PC-9 (cell line): ENCODE measurements at regions not wholly inside any gene's neighbourhood (a gene's known extent, or its start where the extent isn't known, plus 50 kb on each side); places are given as distances from the start of the nearest gene placed in this dataset.

Experiments
- BruUV-seq: library from RNA; stranded (reverse); fragments of 400-500 nt; replicated peaks from 2 replicates; lab custom pipeline; 2021; lab: Mats Ljungman, UMichigan
- CTCF ChIA-PET: fragments of 300-600 bp; sonication (Branson Sonifier 250); formaldehyde crosslinking; loops from one replicate; lab custom pipeline; 2022; ENCODE audit warnings: antibody characterized with exemption; lab: Charles Lee
- POLR2A ChIA-PET: fragments of 300-600 bp; sonication (Branson Sonifier 250); formaldehyde crosslinking; loops from one replicate; lab custom pipeline; 2022; ENCODE audit warnings: antibody characterized with exemption; ENCODE audit not compliant: unreplicated experiment; lab: Charles Lee
- DNase-seq, 2 experiments: peaks; one replicate each; pipeline versions ENCODE4 v3.0.0 to v3.0.0-alpha.2; 2015 to 2022; ENCODE audit warnings: mixed read lengths in 1 of 2
- H2AFZ ChIP-seq: fragments of 200-600 bp; sonication (generic); 2 replicates; pipeline ENCODE4 v1.8.1; 2017; ENCODE audit warnings: antibody characterized with exemption
- H3F3A ChIP-seq: fragments of 200-600 bp; sonication (generic); 2 replicates; pipeline ENCODE4 v1.8.1; 2017; ENCODE audit warnings: antibody characterized with exemption, mild to moderate bottlenecking, low read depth; ENCODE audit not compliant: insufficient read depth
- H3K27ac ChIP-seq: fragments of 200-600 bp; sonication (generic); 2 replicates; pipeline ENCODE4 v1.6.1; 2016; ENCODE audit warnings: mixed run types
- H3K27me3 ChIP-seq: fragments of 200-600 bp; sonication (generic); 2 replicates; pipeline ENCODE4 v1.6.1; 2016; ENCODE audit warnings: low read depth, mixed run types; ENCODE audit not compliant: insufficient read depth
- H3K36me3 ChIP-seq: fragments of 200-600 bp; sonication (generic); 2 replicates; pipeline ENCODE4 v1.6.1; 2016; ENCODE audit warnings: low read depth, mixed run types
- H3K4me1 ChIP-seq: fragments of 200-600 bp; sonication (generic); replicated peaks from 2 replicates; pipeline ENCODE4 v1.6.1; 2016; ENCODE audit warnings: mixed run types; ENCODE audit not compliant: insufficient read depth
- H3K4me2 ChIP-seq: fragments of 200-600 bp; sonication (generic); 2 replicates; pipeline ENCODE4 v1.6.1; 2017; ENCODE audit warnings: mixed run types
- H3K4me3 ChIP-seq: fragments of 200-600 bp; sonication (generic); 2 replicates; pipeline ENCODE4 v1.6.1; 2016; ENCODE audit warnings: mixed run types
- H3K79me2 ChIP-seq: fragments of 200-600 bp; sonication (generic); 2 replicates; pipeline ENCODE4 v1.6.1; 2017; ENCODE audit warnings: low read depth, mixed run types
- H3K9me2 ChIP-seq: fragments of 200-600 bp; sonication (generic); 2 replicates; pipeline ENCODE4 v1.8.1; 2017; ENCODE audit warnings: mild to moderate bottlenecking; ENCODE audit not compliant: insufficient read depth
- H3K9me3 ChIP-seq: fragments of 200-600 bp; sonication (generic); 2 replicates; pipeline ENCODE4 v1.8.1; 2016; ENCODE audit warnings: low read depth; ENCODE audit not compliant: insufficient read depth
- H4K20me1 ChIP-seq: fragments of 200-600 bp; sonication (generic); 2 replicates; pipeline ENCODE4 v1.8.1; 2017; ENCODE audit not compliant: insufficient read depth
- CTCF ChIP-seq: fragments of 200-600 bp; sonication (generic); conservative IDR thresholded peaks from 2 replicates; pipeline ENCODE4 v1.6.1; 2017; ENCODE audit warnings: mixed run types, antibody characterized with exemption, mild to moderate bottlenecking, moderate library complexity
- EZH2 ChIP-seq: fragments of 200-600 bp; sonication (generic); IDR thresholded peaks from 2 replicates; pipeline ENCODE4 v1.8.0; 2017; ENCODE audit warnings: antibody characterized with exemption, low read depth
- intact Hi-C: fragments of 100-400 bp; cut with micrococcal nuclease; formaldehyde crosslinking; loops from one replicate; pipeline ENCODE4 v1.10.0; 2022; ENCODE audit not compliant: unreplicated experiment

- Histone ChIP-seq H3K9me2 (no peaks in the 10 kb centered on the region), H3F3A (peaks cover 9% of the 10 kb centered on the region), H2AFZ (no peak overlapping the region), H3K27ac (no peak overlapping the region), H3K9me3 (peaks cover 20% of the 10 kb centered on the region), H3K4me3 (no peak overlapping the region), H3K4me1 (peaks cover 31% of the 10 kb centered on the region), H3K4me2 (no peak overlapping the region; the same call in 1 of the 2 replicates), H3K27me3 (no peaks in the 10 kb centered on the region), H3K36me3 (no peaks in the 10 kb centered on the region), H3K79me2 (no peaks in the 10 kb centered on the region), H4K20me1 (no peaks in the 10 kb centered on the region)
- no peak for TF ChIP-seq CTCF
- TF ChIP-seq EZH2 = no peak
- intact Hi-C loops = loop anchor here (2.0 kb wide), 2 partner anchors 20 to 76 kb away; no protein-coding TSS in a partner anchor
- ChIA-PET CTCF (interaction anchor here (0.7 kb wide), 1 partner anchor 81 kb away, joined by 3 read pairs; no protein-coding TSS in a partner anchor), POLR2A (no interaction called here)
- BruUV-seq = no TSS peak
- peak; percentile 45 to 55 for DNase-seq
Measured at GRCh38 chr5:115440782-115441451, 103.7 kb downstream of the FEM1C start.

GRCh38 chr5:115439639-115440038, 104.9 kb downstream of the FEM1C start:
- Histone ChIP-seq H3K4me3 (no peak overlapping the region), H3K36me3 (no peaks in the 10 kb centered on the region), H2AFZ (no peak overlapping the region), H3K9me2 (no peaks in the 10 kb centered on the region), H3F3A (peaks cover 11% of the 10 kb centered on the region), H3K27ac (no peak overlapping the region), H3K27me3 (no peaks in the 10 kb centered on the region), H3K9me3 (peaks cover 20% of the 10 kb centered on the region), H3K4me2 (no peak overlapping the region), H3K4me1 (peaks cover 43% of the 10 kb centered on the region), H4K20me1 (no peaks in the 10 kb centered on the region), H3K79me2 (no peaks in the 10 kb centered on the region)
- intact Hi-C loops = loop anchor here (2.0 kb wide), 2 partner anchors 21 to 77 kb away; no protein-coding TSS in a partner anchor
- POLR2A ChIA-PET = no interaction called here
- CTCF ChIA-PET = no interaction called here
- no peak for DNase-seq
- TF ChIP-seq EZH2 = no peak
- TF ChIP-seq CTCF = no peak
- BruUV-seq = no TSS peak

- Histone ChIP-seq H4K20me1 (no peaks in the 10 kb centered on the region), H3K4me3 (no peak overlapping the region), H3K27me3 (no peaks in the 10 kb centered on the region), H3K4me2 (no peak overlapping the region), H2AFZ (no peak overlapping the region), H3K27ac (no peak overlapping the region), H3K4me1 (peaks cover 49% of the 10 kb centered on the region), H3F3A (peaks cover 11% of the 10 kb centered on the region), H3K9me2 (no peaks in the 10 kb centered on the region), H3K79me2 (no peaks in the 10 kb centered on the region), H3K9me3 (peaks cover 20% of the 10 kb centered on the region), H3K36me3 (no peaks in the 10 kb centered on the region)
- ChIA-PET POLR2A (no interaction called here), CTCF (no interaction called here)
- intact Hi-C loops = no loop called here
- peak in 1 of 2 experiments; percentile 47 for DNase-seq
- BruUV-seq = no TSS peak
- no peak for TF ChIP-seq CTCF
- no peak for TF ChIP-seq EZH2
Measured at GRCh38 chr5:115439042-115439441, 105.5 kb downstream of the FEM1C start.
